SK-N-SH treated with all-trans-retinoic acid at 6 μM for 48 hours (cell line): ENCODE measurements at regions not wholly inside any gene's neighbourhood (a gene's known extent, or its start where the extent isn't known, plus 50 kb on each side); places are given as distances from the start of the nearest gene placed in this dataset.

Experiments used
- ATAC-seq: fragments of 200-7000 bp; cut with Tn5 transposase; 3 replicates; pipeline ENCODE4 v1.9.1; 2020; ENCODE audit warnings: mild to moderate bottlenecking, moderate library complexity
- ARNTL ChIP-seq: fragments of 450-650 bp; formaldehyde crosslinking; IDR thresholded peaks from 2 replicates; pipeline ENCODE4 v1.5.0; 2020; ENCODE audit warnings: low read depth, mild to moderate bottlenecking, moderate library complexity, borderline replicate concordance
- BACH2 ChIP-seq: fragments of 250-450 bp; sonication (Bioruptor Pico); IDR thresholded peaks from 2 replicates; pipeline ENCODE4 v1.9.0; 2021; ENCODE audit warnings: mild to moderate bottlenecking, borderline replicate concordance
- CSDC2 ChIP-seq: fragments of 250-450 bp; sonication (Bioruptor Pico); IDR thresholded peaks from 2 replicates; pipeline ENCODE4 v1.5.0; 2020; ENCODE audit warnings: mild to moderate bottlenecking, moderate library complexity
- ESRRG ChIP-seq: fragments of 250-450 bp; sonication (Bioruptor Pico); IDR thresholded peaks from 2 replicates; pipeline ENCODE4 v1.6.1; 2021; ENCODE audit warnings: mild to moderate bottlenecking
- GLIS3 ChIP-seq: fragments of 250-450 bp; sonication (Bioruptor Pico); IDR thresholded peaks from 2 replicates; pipeline ENCODE4 v1.5.0; 2020; ENCODE audit warnings: mild to moderate bottlenecking, moderate library complexity
- ISL1 ChIP-seq: fragments of 250-450 bp; sonication (Bioruptor Pico); IDR thresholded peaks from 2 replicates; pipeline ENCODE4 v2.1.2; 2022; ENCODE audit warnings: mild to moderate bottlenecking, moderate library complexity
- RARB ChIP-seq: fragments of 250-450 bp; sonication (Bioruptor Pico); IDR thresholded peaks from 2 replicates; pipeline ENCODE4 v1.8.0; 2021; ENCODE audit warnings: mild to moderate bottlenecking, moderate library complexity
- SNAI2 ChIP-seq: fragments of 250-450 bp; sonication (Bioruptor Pico); IDR thresholded peaks from 2 replicates; pipeline ENCODE4 v1.5.0; 2020; ENCODE audit warnings: mild to moderate bottlenecking, moderate library complexity
- TCF4 ChIP-seq: fragments of 250-450 bp; sonication (Bioruptor Pico); IDR thresholded peaks from 2 replicates; pipeline ENCODE4 v1.8.0; 2021; ENCODE audit warnings: mild to moderate bottlenecking, moderate library complexity, borderline replicate concordance
- TOX ChIP-seq: fragments of 250-450 bp; sonication (Bioruptor Pico); IDR thresholded peaks from 2 replicates; pipeline ENCODE4 v1.8.0; 2021; ENCODE audit warnings: mild to moderate bottlenecking, moderate library complexity, borderline replicate concordance
- ZC3H10 ChIP-seq: fragments of 250-450 bp; sonication (Bioruptor Pico); IDR thresholded peaks from 2 replicates; pipeline ENCODE4 v1.5.1; 2021; ENCODE audit warnings: mild to moderate bottlenecking, moderate library complexity
- ZFP3 ChIP-seq: fragments of 250-450 bp; sonication (Bioruptor Pico); IDR thresholded peaks from 2 replicates; pipeline ENCODE4 v1.5.0; 2020; ENCODE audit warnings: mild to moderate bottlenecking, moderate library complexity
- ZFP30 ChIP-seq: fragments of 450-650 bp; formaldehyde crosslinking; IDR thresholded peaks from 2 replicates; pipeline ENCODE4 v1.5.0; 2022; ENCODE audit warnings: mild to moderate bottlenecking, moderate library complexity
- ZNF565 ChIP-seq: fragments of 450-650 bp; formaldehyde crosslinking; conservative IDR thresholded peaks from 2 replicates; pipeline ENCODE4 v1.5.0; 2020; ENCODE audit warnings: low read depth, mild to moderate bottlenecking, moderate library complexity
- ZNF70 ChIP-seq: fragments of 450-650 bp; formaldehyde crosslinking; IDR thresholded peaks from 2 replicates; pipeline ENCODE4 v1.5.0; 2020; ENCODE audit warnings: mild to moderate bottlenecking, moderate library complexity
- ZNF8 ChIP-seq: fragments of 450-650 bp; formaldehyde crosslinking; IDR thresholded peaks from 2 replicates; pipeline ENCODE4 v1.5.0; 2020; ENCODE audit warnings: mild to moderate bottlenecking, moderate library complexity
- TF ChIP-seq, protein P1 (sequence below): fragments of 250-450 bp; sonication (Bioruptor Pico); IDR thresholded peaks from 2 replicates; pipeline ENCODE4 v1.5.1; 2020; ENCODE audit warnings: low read depth, mild to moderate bottlenecking, moderate library complexity
- TF ChIP-seq, protein P2 (sequence below): fragments of 250-450 bp; sonication (Bioruptor Pico); IDR thresholded peaks from 2 replicates; pipeline ENCODE4 v1.5.1; 2021; ENCODE audit warnings: mild to moderate bottlenecking, moderate library complexity
- TF ChIP-seq, protein P3 (sequence below): fragments of 250-450 bp; sonication (Bioruptor Pico); IDR thresholded peaks from 2 replicates; pipeline ENCODE4 v1.5.0; 2020; ENCODE audit warnings: mild to moderate bottlenecking, moderate library complexity

DNA sequence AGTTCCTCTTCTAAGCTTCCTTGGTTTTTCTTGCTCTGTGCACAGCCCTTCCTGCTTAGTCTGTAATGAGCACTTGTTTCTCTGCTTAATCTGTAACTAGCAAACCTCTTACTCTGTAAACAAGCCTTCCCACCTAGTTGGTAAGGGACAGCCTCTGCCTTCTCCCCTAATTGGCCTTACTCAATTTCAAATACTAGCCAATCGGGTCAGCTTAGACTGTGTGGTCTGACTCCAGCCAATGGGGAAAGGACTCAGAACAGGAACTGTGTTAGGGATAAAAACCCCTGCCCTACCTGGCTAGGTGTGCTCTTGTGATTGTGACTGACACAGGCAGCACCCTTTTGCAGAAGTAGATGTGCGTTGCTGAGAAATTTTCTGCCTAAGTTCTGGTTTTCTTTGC lies 136.5 kb upstream of the AADAT start:
- TF ChIP-seq ZFP30 (CRISPR knock-in tag) (no peak), ISL1 (CRISPR knock-in tag) (no peak), TCF4 (CRISPR knock-in tag) (no peak), ZNF8 (no peak), ZC3H10 (CRISPR knock-in tag) (no peak), BACH2 (CRISPR knock-in tag) (no peak), ARNTL (CRISPR knock-in tag) (no peak), ZFP3 (CRISPR knock-in tag) (no peak), ZNF565 (no peak), ZNF70 (CRISPR knock-in tag) (no peak), SNAI2 (no peak), TOX (CRISPR knock-in tag) (no peak), GLIS3 (CRISPR knock-in tag) (no peak)
- TF ChIP-seq, protein P1, sequence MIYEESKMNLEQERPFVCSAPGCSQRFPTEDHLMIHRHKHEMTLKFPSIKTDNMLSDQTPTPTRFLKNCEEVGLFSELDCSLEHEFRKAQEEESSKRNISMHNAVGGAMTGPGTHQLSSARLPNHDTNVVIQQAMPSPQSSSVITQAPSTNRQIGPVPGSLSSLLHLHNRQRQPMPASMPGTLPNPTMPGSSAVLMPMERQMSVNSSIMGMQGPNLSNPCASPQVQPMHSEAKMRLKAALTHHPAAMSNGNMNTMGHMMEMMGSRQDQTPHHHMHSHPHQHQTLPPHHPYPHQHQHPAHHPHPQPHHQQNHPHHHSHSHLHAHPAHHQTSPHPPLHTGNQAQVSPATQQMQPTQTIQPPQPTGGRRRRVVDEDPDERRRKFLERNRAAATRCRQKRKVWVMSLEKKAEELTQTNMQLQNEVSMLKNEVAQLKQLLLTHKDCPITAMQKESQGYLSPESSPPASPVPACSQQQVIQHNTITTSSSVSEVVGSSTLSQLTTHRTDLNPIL (CRISPR knock-in tag), result no peak
- TF ChIP-seq, protein P2, sequence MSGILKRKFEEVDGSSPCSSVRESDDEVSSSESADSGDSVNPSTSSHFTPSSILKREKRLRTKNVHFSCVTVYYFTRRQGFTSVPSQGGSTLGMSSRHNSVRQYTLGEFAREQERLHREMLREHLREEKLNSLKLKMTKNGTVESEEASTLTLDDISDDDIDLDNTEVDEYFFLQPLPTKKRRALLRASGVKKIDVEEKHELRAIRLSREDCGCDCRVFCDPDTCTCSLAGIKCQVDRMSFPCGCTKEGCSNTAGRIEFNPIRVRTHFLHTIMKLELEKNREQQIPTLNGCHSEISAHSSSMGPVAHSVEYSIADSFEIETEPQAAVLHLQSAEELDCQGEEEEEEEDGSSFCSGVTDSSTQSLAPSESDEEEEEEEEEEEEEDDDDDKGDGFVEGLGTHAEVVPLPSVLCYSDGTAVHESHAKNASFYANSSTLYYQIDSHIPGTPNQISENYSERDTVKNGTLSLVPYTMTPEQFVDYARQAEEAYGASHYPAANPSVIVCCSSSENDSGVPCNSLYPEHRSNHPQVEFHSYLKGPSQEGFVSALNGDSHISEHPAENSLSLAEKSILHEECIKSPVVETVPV (CRISPR knock-in tag), result no peak
- TF ChIP-seq, protein P3, sequence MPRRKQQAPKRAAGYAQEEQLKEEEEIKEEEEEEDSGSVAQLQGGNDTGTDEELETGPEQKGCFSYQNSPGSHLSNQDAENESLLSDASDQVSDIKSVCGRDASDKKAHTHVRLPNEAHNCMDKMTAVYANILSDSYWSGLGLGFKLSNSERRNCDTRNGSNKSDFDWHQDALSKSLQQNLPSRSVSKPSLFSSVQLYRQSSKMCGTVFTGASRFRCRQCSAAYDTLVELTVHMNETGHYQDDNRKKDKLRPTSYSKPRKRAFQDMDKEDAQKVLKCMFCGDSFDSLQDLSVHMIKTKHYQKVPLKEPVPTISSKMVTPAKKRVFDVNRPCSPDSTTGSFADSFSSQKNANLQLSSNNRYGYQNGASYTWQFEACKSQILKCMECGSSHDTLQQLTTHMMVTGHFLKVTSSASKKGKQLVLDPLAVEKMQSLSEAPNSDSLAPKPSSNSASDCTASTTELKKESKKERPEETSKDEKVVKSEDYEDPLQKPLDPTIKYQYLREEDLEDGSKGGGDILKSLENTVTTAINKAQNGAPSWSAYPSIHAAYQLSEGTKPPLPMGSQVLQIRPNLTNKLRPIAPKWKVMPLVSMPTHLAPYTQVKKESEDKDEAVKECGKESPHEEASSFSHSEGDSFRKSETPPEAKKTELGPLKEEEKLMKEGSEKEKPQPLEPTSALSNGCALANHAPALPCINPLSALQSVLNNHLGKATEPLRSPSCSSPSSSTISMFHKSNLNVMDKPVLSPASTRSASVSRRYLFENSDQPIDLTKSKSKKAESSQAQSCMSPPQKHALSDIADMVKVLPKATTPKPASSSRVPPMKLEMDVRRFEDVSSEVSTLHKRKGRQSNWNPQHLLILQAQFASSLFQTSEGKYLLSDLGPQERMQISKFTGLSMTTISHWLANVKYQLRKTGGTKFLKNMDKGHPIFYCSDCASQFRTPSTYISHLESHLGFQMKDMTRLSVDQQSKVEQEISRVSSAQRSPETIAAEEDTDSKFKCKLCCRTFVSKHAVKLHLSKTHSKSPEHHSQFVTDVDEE (CRISPR knock-in tag), result no peak
- ATAC-seq, result no peak

DNA sequence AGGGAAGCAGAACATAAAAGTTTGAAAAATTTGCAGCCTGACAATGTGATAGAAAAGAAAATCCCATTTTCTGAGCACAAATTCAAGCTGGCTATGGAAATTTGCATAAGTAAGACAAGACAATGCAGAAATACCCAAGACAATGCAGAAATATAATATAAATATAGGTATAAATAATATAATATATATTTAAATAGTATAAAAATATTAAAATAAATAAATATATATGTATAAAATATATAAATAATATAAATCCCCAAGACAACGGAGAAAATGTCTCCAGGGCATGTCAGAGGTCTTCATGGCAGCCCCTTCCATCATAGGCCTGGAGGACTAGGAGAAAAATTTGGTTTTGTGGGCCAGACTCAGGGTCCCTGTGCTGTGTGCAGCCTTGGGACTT lies 125.0 kb upstream of the AADAT start:
- no peak for ATAC-seq
- no peak for TF ChIP-seq ESRRG (CRISPR knock-in tag)
- no peak for TF ChIP-seq TOX (CRISPR knock-in tag)
- no peak for TF ChIP-seq CSDC2 (CRISPR knock-in tag)
- no peak for TF ChIP-seq ISL1 (CRISPR knock-in tag)
- TF ChIP-seq ZNF70 (CRISPR knock-in tag), result no peak
- no peak for TF ChIP-seq SNAI2
- no peak for TF ChIP-seq BACH2 (CRISPR knock-in tag)
- TF ChIP-seq RARB (CRISPR knock-in tag), result no peak
- no peak for TF ChIP-seq ZNF565
- TF ChIP-seq ZFP3 (CRISPR knock-in tag), result no peak
- TF ChIP-seq ZFP30 (CRISPR knock-in tag), result no peak
- no peak for TF ChIP-seq ZC3H10 (CRISPR knock-in tag)
- TF ChIP-seq, protein P3 (CRISPR knock-in tag), result no peak
- TF ChIP-seq, protein P2 (CRISPR knock-in tag), result no peak
- no peak for TF ChIP-seq ZNF8

DNA sequence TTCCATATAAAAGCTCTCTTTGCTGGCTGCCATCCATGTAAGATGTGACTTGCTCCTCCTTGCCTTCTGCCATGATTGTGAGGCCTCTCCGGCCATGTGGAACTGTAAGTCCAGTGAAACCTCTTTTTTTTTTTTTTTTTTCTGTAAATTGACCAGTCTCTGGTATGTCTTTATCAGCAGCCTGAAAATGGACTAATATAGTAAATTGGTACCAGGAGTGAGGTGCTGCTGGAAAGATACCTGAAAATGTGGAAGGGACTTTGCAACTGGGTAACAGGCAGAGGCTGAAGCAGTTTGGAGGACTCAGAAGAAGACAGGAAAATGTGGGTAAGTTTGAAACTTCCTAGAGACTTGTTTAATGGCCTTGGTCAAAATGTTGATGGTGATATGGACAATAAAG lies 124.3 kb upstream of the AADAT start:
- no peak for ATAC-seq
- TF ChIP-seq, protein P3 (CRISPR knock-in tag), result no peak
- TF ChIP-seq TOX (CRISPR knock-in tag) (no peak), ZFP30 (CRISPR knock-in tag) (no peak), ISL1 (CRISPR knock-in tag) (no peak), TCF4 (CRISPR knock-in tag) (no peak), ZNF8 (no peak), ZNF565 (no peak), CSDC2 (CRISPR knock-in tag) (no peak), ZC3H10 (CRISPR knock-in tag) (no peak), ZNF70 (CRISPR knock-in tag) (no peak), ZFP3 (CRISPR knock-in tag) (no peak), RARB (CRISPR knock-in tag) (no peak)
- TF ChIP-seq, protein P1 (CRISPR knock-in tag), result no peak
